Fibroblast of the aortic adventitia (primary cell): ENCODE measurements at regions not wholly inside any gene's neighbourhood (a gene's known extent, or its start where the extent isn't known, plus 50 kb on each side); places are given as distances from the start of the nearest gene placed in this dataset.

ENCODE experiments used
- DNase-seq: peaks from one replicate; pipeline ENCODE4 v3.0.0-alpha.2; 2010; ENCODE audit warnings: low read depth
- H3K4me3 ChIP-seq: 2 replicates; pipeline ENCODE4 v1.5.1; 2011; ENCODE audit warnings: low read depth, mild to moderate bottlenecking, control low read depth, low read length, moderate library complexity
- CTCF ChIP-seq: IDR thresholded peaks from 2 replicates; pipeline ENCODE4 v1.5.1; 2011; ENCODE audit warnings: mild to moderate bottlenecking, low read length, control low read depth, inconsistent platforms; ENCODE audit not compliant: insufficient read depth

- H3K4me3 ChIP-seq = no peak overlapping the region
- no peak for TF ChIP-seq CTCF
- DNase-seq = no peak
These were observed 223.0 kb upstream of the DPH6 start for GRCh38 chr15:35768949-35769348.

- no peak for DNase-seq
- H3K4me3 ChIP-seq = no peak overlapping the region
- TF ChIP-seq CTCF = no peak
These were observed 223.7 kb upstream of the DPH6 start for GRCh38 chr15:35769656-35770055.

- no peak overlapping the region for H3K4me3 ChIP-seq
- DNase-seq = no peak
- no peak for TF ChIP-seq CTCF
These were observed 225.9 kb upstream of the DPH6 start for GRCh38 chr15:35771746-35772442.

GRCh38 chr15:35774653-35775052, 228.7 kb upstream of the DPH6 start:
- no peak overlapping the region for H3K4me3 ChIP-seq
- no peak for DNase-seq
- no peak for TF ChIP-seq CTCF

- DNase-seq = no peak
- no peak for TF ChIP-seq CTCF
- no peak overlapping the region for H3K4me3 ChIP-seq
These were observed 229.5 kb upstream of the DPH6 start for GRCh38 chr15:35775471-35775870.

- no peak for DNase-seq
- H3K4me3 ChIP-seq = no peak overlapping the region
- no peak for TF ChIP-seq CTCF
These were observed 231.1 kb upstream of the DPH6 start for GRCh38 chr15:35777061-35777460.

GRCh38 chr15:35783203-35783602, 237.2 kb upstream of the DPH6 start:
- no peak overlapping the region for H3K4me3 ChIP-seq
- TF ChIP-seq CTCF = no peak
- no peak for DNase-seq
